Parathyroid adenoma (tissue), 2 donors: ENCODE measurements at regions not wholly inside any gene's neighbourhood (a gene's known extent, or its start where the extent isn't known, plus 50 kb on each side); places are given as distances from the start of the nearest gene placed in this dataset.

ENCODE experiments used
- H2AFZ ChIP-seq: fragments of 300-600 bp; sonication (generic); one replicate; pipeline ENCODE4 v1.7.0; 2017; ENCODE audit warnings: antibody characterized with exemption, mild to moderate bottlenecking
- H3K27ac ChIP-seq: fragments of 300-600 bp; sonication (generic); one replicate; pipeline ENCODE4 v1.7.0; 2017
- H3K27me3 ChIP-seq: fragments of 300-600 bp; sonication (generic); one replicate; pipeline ENCODE4 v1.7.0; 2017; ENCODE audit warnings: low read length; ENCODE audit not compliant: control insufficient read depth, insufficient read depth
- H3K36me3 ChIP-seq: fragments of 300-600 bp; sonication (generic); one replicate; pipeline ENCODE4 v1.7.0; 2017; ENCODE audit warnings: low read length; ENCODE audit not compliant: control insufficient read depth, insufficient read depth
- H3K4me1 ChIP-seq: fragments of 300-600 bp; sonication (generic); one replicate; pipeline ENCODE4 v1.7.0; 2017; ENCODE audit warnings: control low read depth
- H3K4me2 ChIP-seq: fragments of 300-600 bp; sonication (generic); one replicate; pipeline ENCODE4 v1.7.0; 2017; ENCODE audit warnings: low read length
- H3K4me3 ChIP-seq: fragments of 300-600 bp; sonication (generic); one replicate; pipeline ENCODE4 v1.7.0; 2017; ENCODE audit warnings: low read depth, low read length
- H3K79me2 ChIP-seq: fragments of 300-600 bp; sonication (generic); one replicate; pipeline ENCODE4 v1.7.0; 2017; ENCODE audit warnings: control low read depth
- H3K9ac ChIP-seq: fragments of 300-600 bp; sonication (generic); one replicate; pipeline ENCODE4 v1.7.0; 2017; ENCODE audit warnings: mild to moderate bottlenecking
- H3K9me3 ChIP-seq: fragments of 300-600 bp; sonication (generic); one replicate; pipeline ENCODE4 v1.7.0; 2017; ENCODE audit warnings: low read length; ENCODE audit not compliant: control insufficient read depth
- CTCF ChIP-seq: fragments of 300-600 bp; sonication (generic); IDR thresholded peaks from one replicate; pipeline ENCODE4 v1.7.0; 2017; ENCODE audit warnings: antibody characterized with exemption, mild to moderate bottlenecking
- donor health status: primary hyperparathyroidism.

GRCh38 chr7:15000157-15000556, 97.6 kb upstream of the DGKB start:
- no peaks in the 10 kb centered on the region for H3K4me1 ChIP-seq
- TF ChIP-seq CTCF = no peak

GRCh38 chr7:14999331-14999730, 96.8 kb upstream of the DGKB start:
- Histone ChIP-seq H3K9ac (no peak overlapping the region), H3K4me2 (no peak overlapping the region), H3K4me3 (no peak overlapping the region), H3K36me3 (no peaks in the 10 kb centered on the region), H2AFZ (no peak overlapping the region), H3K27ac (no peak overlapping the region), H3K27me3 (no peaks in the 10 kb centered on the region), H3K9me3 (no peaks in the 10 kb centered on the region), H3K79me2 (no peaks in the 10 kb centered on the region), H3K4me1 (no peaks in the 10 kb centered on the region)
- no peak for TF ChIP-seq CTCF

More at GRCh38 chr7:15000157-15000556, 97.6 kb upstream of the DGKB start:
- no peak overlapping the region for H2AFZ ChIP-seq
- no peaks in the 10 kb centered on the region for H3K36me3 ChIP-seq
- no peak overlapping the region for H3K4me2 ChIP-seq
- no peak overlapping the region for H3K4me3 ChIP-seq
- no peak overlapping the region for H3K9ac ChIP-seq
- no peaks in the 10 kb centered on the region for H3K79me2 ChIP-seq
- H3K9me3 ChIP-seq = no peaks in the 10 kb centered on the region
- no peak overlapping the region for H3K27ac ChIP-seq
- no peaks in the 10 kb centered on the region for H3K27me3 ChIP-seq

- Histone ChIP-seq H3K27me3 (no peaks in the 10 kb centered on the region), H3K4me1 (no peaks in the 10 kb centered on the region), H3K36me3 (no peaks in the 10 kb centered on the region), H3K4me2 (no peak overlapping the region), H3K9ac (no peak overlapping the region), H3K4me3 (no peak overlapping the region), H3K79me2 (no peaks in the 10 kb centered on the region), H3K27ac (no peak overlapping the region), H3K9me3 (no peaks in the 10 kb centered on the region), H2AFZ (no peak overlapping the region)
- TF ChIP-seq CTCF = no peak
Measured at GRCh38 chr7:14995774-14996173, 93.2 kb upstream of the DGKB start.

- Histone ChIP-seq H3K4me2 (no peak overlapping the region), H3K27ac (no peak overlapping the region), H3K4me3 (no peak overlapping the region), H3K36me3 (no peaks in the 10 kb centered on the region), H3K79me2 (no peaks in the 10 kb centered on the region), H3K9ac (no peak overlapping the region), H3K27me3 (no peaks in the 10 kb centered on the region), H2AFZ (no peak overlapping the region), H3K9me3 (no peaks in the 10 kb centered on the region), H3K4me1 (no peaks in the 10 kb centered on the region)
- no peak for TF ChIP-seq CTCF
Measured at GRCh38 chr7:14988941-14989340, 86.4 kb upstream of the DGKB start.

- Histone ChIP-seq H3K27me3 (no peaks in the 10 kb centered on the region), H3K79me2 (no peaks in the 10 kb centered on the region), H3K4me3 (no peak overlapping the region), H3K9me3 (no peaks in the 10 kb centered on the region), H3K4me1 (no peaks in the 10 kb centered on the region), H3K4me2 (no peak overlapping the region), H3K27ac (no peak overlapping the region), H3K36me3 (no peaks in the 10 kb centered on the region), H3K9ac (no peak overlapping the region), H2AFZ (no peak overlapping the region)
- no peak for TF ChIP-seq CTCF
Measured at GRCh38 chr7:14978687-14979086, 76.1 kb upstream of the DGKB start.
